ENCODE measurements at regions not wholly inside any gene's neighbourhood (a gene's known extent, or its start where the extent isn't known, plus 50 kb on each side); places are given as distances from the start of the nearest gene placed in this dataset.

GRCh38 chr2:151078889-151079288, 182.8 kb downstream of the RBM43 start:
- DNase-seq, result no peak

- DNase-seq, result no peak
Measured at GRCh38 chr2:151071906-151072305, 189.8 kb downstream of the RBM43 start.

- no peak for DNase-seq
Measured at GRCh38 chr2:151071382-151071781, 190.3 kb downstream of the RBM43 start.

GRCh38 chr2:151070253-151070652, 191.4 kb downstream of the RBM43 start:
- no peak for DNase-seq

- DNase-seq, result no peak
Measured at GRCh38 chr2:151067658-151068369, 193.8 kb downstream of the RBM43 start.

GRCh38 chr2:151063271-151063670, 198.4 kb downstream of the RBM43 start:
- no peak for DNase-seq

- no peak for DNase-seq
Measured at GRCh38 chr2:151060287-151060686, 201.4 kb downstream of the RBM43 start.

GRCh38 chr2:151056870-151057269, 204.8 kb downstream of the RBM43 start:
- no peak for DNase-seq

GRCh38 chr2:151053661-151053990, 208.0 kb downstream of the RBM43 start:
- DNase-seq, result no peak

- no peak for DNase-seq
Measured at GRCh38 chr2:151052850-151053660, 208.6 kb downstream of the RBM43 start.

- DNase-seq, result peak; percentile 44
Measured at GRCh38 chr2:151051574-151052220, 210.0 kb downstream of the RBM43 start.

- no peak for DNase-seq
Measured at GRCh38 chr2:151049746-151050145, 211.9 kb downstream of the RBM43 start.

GRCh38 chr2:151048331-151049054, 213.2 kb downstream of the RBM43 start:
- no peak for DNase-seq

- DNase-seq, result no peak
Measured at GRCh38 chr2:151043484-151043883, 218.2 kb downstream of the RBM43 start.

GRCh38 chr2:151042964-151043363, 218.7 kb downstream of the RBM43 start:
- no peak for DNase-seq

GRCh38 chr2:151040039-151040438, 221.6 kb downstream of the RBM43 start:
- no peak for DNase-seq

GRCh38 chr2:151038516-151038915, 223.1 kb downstream of the RBM43 start:
- DNase-seq, result no peak

- no peak for DNase-seq
Measured at GRCh38 chr2:151037434-151037833, 224.2 kb downstream of the RBM43 start.

- no peak for DNase-seq
Measured at GRCh38 chr2:151033271-151034248, 228.1 kb downstream of the RBM43 start.

- DNase-seq, result no peak
Measured at GRCh38 chr2:151032741-151033191, 228.9 kb downstream of the RBM43 start.

- no peak for DNase-seq
Measured at GRCh38 chr2:151030663-151031230, 230.9 kb downstream of the RBM43 start.
